Epithelial cell of esophagus (primary cell): ENCODE measurements at regions not wholly inside any gene's neighbourhood (a gene's known extent, or its start where the extent isn't known, plus 50 kb on each side); places are given as distances from the start of the nearest gene placed in this dataset.
A peak's percentile ranks its signal among the peaks of the same experiment; 100 is the strongest.

ENCODE experiments used
- DNase-seq: peaks from one replicate; pipeline ENCODE4 v3.0.0; 2010; ENCODE audit warnings: low read depth
- H3K4me3 ChIP-seq: 2 replicates; pipeline ENCODE4 v1.5.1; 2011; ENCODE audit warnings: mild to moderate bottlenecking, low read length, control low read depth
- TF ChIP-seq, protein P1 (sequence below): IDR thresholded peaks from 2 replicates; pipeline ENCODE4 v1.5.1; 2011; ENCODE audit warnings: low read depth, mild to moderate bottlenecking, low read length, control low read depth, inconsistent platforms; ENCODE audit not compliant: insufficient read depth; ENCODE audit errors: missing control alignments

DNA sequence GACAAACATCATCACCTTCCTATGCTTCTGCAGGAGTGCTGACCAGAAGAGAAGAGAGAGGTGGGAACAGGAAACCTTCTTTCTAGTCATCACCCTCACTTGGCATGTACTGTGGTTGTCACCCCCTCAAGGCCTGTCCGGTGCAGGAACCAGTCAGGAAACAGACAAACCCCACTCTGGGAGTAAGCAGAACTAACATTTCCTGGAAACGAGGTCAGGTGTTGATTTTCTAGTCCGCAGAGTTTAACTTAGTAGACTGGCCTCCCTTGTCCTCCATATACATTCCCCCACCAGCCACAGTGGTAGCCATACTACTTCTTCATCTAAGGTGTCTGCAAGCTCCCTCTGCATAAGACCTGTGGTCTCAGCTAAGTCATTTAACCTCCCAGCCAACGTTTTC lies 80.7 kb upstream of the NCAM1 start:
- no peak overlapping the region for H3K4me3 ChIP-seq
- DNase-seq, result no peak
- TF ChIP-seq, protein P1, sequence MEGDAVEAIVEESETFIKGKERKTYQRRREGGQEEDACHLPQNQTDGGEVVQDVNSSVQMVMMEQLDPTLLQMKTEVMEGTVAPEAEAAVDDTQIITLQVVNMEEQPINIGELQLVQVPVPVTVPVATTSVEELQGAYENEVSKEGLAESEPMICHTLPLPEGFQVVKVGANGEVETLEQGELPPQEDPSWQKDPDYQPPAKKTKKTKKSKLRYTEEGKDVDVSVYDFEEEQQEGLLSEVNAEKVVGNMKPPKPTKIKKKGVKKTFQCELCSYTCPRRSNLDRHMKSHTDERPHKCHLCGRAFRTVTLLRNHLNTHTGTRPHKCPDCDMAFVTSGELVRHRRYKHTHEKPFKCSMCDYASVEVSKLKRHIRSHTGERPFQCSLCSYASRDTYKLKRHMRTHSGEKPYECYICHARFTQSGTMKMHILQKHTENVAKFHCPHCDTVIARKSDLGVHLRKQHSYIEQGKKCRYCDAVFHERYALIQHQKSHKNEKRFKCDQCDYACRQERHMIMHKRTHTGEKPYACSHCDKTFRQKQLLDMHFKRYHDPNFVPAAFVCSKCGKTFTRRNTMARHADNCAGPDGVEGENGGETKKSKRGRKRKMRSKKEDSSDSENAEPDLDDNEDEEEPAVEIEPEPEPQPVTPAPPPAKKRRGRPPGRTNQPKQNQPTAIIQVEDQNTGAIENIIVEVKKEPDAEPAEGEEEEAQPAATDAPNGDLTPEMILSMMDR, result no peak

DNA sequence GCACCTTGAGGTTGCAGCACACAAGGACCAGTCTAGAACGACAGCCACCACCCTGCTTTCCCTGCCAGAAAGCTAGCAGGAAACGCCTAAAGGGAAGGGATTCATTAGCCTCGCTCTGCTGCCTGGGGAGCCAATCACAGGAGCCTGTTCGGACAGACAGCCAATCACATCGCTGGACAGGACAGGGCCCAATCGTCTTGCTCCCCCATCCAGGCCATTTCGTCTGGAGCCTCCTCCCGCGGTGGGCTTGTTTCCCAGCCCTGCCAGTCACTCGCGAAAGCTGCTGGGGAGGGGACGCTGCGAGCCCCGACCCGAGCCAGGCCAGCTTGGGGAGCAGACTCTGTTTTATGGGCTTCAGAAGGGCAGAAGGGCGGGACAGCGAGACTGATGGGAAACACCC lies 79.8 kb upstream of the NCAM1 start:
- DNase-seq, result peak; percentile 21
- no peak overlapping the region for H3K4me3 ChIP-seq

DNA sequence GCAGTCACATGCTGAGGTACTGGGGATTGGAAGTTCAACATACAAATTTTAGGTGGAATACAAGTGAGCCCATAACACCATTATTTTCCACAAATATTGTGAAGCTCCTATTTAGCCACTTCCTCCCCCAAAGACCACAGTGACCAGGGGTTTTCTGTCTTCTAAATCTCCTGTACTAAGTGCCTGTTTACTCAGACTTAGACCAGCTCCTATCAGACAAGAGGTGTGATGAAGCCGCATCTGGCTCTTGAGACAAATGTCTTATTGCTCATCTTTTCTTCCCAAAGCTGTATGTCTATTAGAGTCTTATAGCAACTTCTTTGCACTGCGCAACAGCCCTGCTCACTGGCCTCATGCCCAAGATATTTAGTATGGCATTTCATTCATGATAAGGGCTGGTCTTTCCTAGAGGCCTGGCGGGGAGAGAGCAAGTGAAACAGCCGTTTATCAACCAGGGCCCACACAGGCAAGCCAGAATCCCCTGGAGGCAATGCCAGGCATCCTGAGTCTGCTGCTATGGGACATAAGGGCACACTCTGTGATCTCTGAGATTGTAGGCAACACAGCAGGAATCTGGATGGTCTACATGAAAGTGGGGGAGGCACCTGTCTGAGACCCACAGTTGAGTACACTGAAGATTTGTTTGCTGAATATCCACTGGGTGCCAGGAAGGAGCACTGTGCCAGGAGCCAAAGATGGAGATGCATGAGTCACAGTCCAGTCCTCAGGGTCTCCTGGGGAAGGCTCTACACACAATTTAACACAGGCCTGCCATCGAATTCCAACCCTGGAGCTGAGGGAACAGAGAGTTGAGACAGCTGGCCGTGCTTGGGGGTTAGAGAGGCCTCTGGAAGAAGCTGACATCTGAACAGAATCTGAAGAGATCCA lies 78.5 kb upstream of the NCAM1 start:
- TF ChIP-seq, protein P1, result no peak
- H3K4me3 ChIP-seq, result no peak overlapping the region
- no peak for DNase-seq

More for the DNA sequence above, 79.8 kb upstream of the NCAM1 start:
- TF ChIP-seq, protein P1, result no peak

DNA sequence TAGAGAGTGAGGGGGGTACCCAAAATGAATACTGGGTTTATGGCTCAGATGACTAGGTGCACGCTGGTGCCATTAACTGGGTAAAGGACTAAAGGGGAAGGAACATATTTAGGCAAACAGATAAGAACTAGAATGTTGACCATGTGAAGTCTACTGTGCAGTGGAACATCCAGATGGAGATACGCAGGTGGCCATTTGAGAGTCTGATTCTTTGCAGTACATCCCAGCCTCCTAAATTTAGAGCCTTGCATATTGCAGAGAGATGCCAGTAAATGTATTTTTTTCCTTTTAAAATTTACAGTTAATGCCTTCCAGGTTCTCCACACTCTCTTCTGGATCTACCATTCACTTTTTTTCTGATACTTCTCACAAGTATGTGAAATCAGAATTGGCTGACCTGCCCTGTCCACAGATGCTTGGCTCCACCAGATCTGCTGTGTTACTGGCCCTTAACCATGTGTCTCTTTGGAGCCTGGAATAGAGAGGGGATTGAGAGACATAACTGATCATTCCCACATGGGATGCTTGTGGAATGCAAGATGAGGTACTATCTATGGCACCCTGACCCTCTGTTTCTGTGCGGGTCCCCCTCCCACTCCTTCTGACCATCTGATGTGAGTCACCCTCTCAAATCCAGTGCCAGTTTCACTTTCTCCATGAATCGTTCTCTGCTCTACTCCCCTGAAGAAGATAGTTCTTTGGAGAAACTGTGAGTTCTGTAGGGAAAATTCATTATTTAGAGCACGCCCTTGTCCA lies 77.0 kb upstream of the NCAM1 start:
- TF ChIP-seq, protein P1, result no peak
- H3K4me3 ChIP-seq, result no peak overlapping the region
- DNase-seq, result no peak

DNA sequence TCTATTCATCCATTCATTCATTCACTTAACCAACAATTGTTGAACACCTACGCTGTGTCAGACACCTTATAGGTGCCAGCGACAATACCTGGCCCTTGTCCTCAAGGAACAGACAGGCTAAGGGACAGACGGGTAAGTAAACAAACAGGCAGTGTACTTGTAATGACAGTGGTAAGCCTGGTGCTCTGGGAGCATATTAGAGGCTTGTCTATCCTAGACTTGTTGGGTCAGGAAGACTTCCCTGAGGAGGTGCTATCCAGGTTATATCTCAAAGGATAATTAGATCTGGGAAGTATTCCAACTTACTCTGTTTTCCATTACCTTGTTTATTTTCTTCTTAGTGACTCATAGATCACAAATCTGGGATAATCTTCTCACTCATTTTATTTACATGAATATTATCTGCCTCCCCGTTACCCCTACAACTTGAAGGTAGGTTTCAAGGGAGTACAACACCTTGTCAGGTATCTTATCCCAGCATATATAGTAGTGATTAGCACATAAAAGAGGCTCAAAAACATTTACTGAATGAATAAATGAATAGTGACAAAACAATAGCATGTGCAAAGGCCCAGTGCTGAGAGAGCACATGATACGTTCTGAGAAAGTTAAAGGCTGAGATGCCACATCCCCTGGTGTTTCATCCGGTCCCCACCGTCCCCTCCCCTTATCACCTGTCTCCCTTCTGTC lies 75.3 kb upstream of the NCAM1 start:
- DNase-seq, result peak; percentile 10
- H3K4me3 ChIP-seq, result no peak overlapping the region
- TF ChIP-seq, protein P1, result no peak

DNA sequence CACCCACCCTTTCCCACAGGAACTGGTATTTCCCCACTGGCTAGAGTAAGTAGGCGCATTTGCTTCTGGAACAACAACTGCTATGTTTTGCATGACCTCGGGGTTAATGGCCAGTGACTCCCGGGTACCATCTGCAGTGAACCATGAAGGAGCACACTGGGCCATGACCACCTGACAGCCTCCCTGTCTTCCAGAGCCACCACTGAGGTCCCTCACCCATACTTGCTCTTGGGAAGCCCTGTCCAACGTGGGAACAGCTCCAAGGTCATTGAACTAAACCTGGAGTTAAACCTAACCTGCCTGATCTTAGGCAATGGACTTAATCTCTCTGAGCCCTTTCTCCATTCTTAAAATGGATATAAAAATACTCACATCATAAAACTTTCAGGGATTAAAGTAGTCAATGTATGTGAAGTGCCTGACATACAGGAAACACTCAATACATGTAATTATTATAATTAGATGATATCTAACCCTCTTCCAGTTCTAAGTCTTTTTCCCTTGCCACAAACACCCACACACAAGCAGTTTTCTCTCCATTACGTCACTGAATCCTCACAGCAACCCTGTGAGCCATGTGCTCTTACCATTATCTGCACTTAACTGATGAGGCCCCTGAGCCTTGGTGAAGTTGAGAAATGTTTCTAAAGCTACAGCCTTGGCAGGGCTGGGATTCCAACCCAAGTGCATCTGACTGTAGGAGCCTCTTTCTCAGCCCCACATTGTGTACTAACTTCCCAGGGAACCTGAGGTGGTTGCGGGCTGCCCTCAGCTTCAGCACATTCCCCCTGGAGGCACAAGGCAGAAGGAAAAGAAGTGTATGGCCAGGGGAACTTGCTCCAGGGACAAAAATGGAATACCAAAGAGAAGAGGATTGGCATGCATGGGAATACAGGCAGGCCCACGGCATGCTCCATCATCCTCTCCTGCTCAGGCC lies 74.5 kb upstream of the NCAM1 start:
- TF ChIP-seq, protein P1, result no peak
- H3K4me3 ChIP-seq, result no peak overlapping the region
- DNase-seq, result no peak
